ENCODE measurements at regions not wholly inside any gene's neighbourhood (a gene's known extent, or its start where the extent isn't known, plus 50 kb on each side); places are given as distances from the start of the nearest gene placed in this dataset.
"Not testable (repeated sequence)": the region's sequence is repeated elsewhere in the genome, so short reads cannot be mapped to it uniquely, and the experiment has no call there.

GRCh38 chr5:57002959-57003485, 51.1 kb upstream of the MIER3 start:
- Histone ChIP-seq H3K36me3 (no peaks in the 10 kb centered on the region), H3K27ac (no peak overlapping the region), H3K4me1 (no peaks in the 10 kb centered on the region), H3K4me3 (no peak overlapping the region), H3K9ac (no peak overlapping the region), H3K9me3 (no peaks in the 10 kb centered on the region), H4K20me1 (no peaks in the 10 kb centered on the region), H3K4me2 (no peak overlapping the region), H3K27me3 (no peaks in the 10 kb centered on the region)
- no peak for TF ChIP-seq Cebpa-rat (IDR thresholded peaks at IDR 0.05)

- H3K27ac ChIP-seq, H3K36me3 ChIP-seq, H3K9me3 ChIP-seq, H4K20me1 ChIP-seq, H3K4me1 ChIP-seq, H3K9ac ChIP-seq, H3K4me2 ChIP-seq, H3K27me3 ChIP-seq, H3K4me3 ChIP-seq: not testable (repeated sequence)
Measured at GRCh38 chr5:57003566-57003965, 51.6 kb upstream of the MIER3 start.

- H3K4me2 ChIP-seq, result no peak overlapping the region
Measured at GRCh38 chr5:57004800-57005199, 52.9 kb upstream of the MIER3 start.

GRCh38 chr5:57007344-57007743, 55.4 kb upstream of the MIER3 start:
- Histone ChIP-seq H3K9ac (no peak overlapping the region), H3K36me3 (no peaks in the 10 kb centered on the region), H3K4me2 (no peak overlapping the region), H3K27me3 (no peaks in the 10 kb centered on the region), H3K9me3 (no peaks in the 10 kb centered on the region), H4K20me1 (no peaks in the 10 kb centered on the region), H3K27ac (no peak overlapping the region), H3K4me3 (no peak overlapping the region), H3K4me1 (no peaks in the 10 kb centered on the region)
- no peak for TF ChIP-seq Cebpa-rat (IDR thresholded peaks at IDR 0.05)

More at GRCh38 chr5:57004800-57005199, 52.9 kb upstream of the MIER3 start:
- Histone ChIP-seq H3K27ac (no peak overlapping the region), H3K27me3 (no peaks in the 10 kb centered on the region), H3K36me3 (no peaks in the 10 kb centered on the region), H4K20me1 (no peaks in the 10 kb centered on the region), H3K4me1 (no peaks in the 10 kb centered on the region), H3K4me3 (no peak overlapping the region), H3K9me3 (no peaks in the 10 kb centered on the region), H3K9ac (no peak overlapping the region)
- no peak for TF ChIP-seq Cebpa-rat (IDR thresholded peaks at IDR 0.05)

GRCh38 chr5:57009811-57010210, 57.9 kb upstream of the MIER3 start:
- Histone ChIP-seq H3K4me3 (no peak overlapping the region), H3K36me3 (no peaks in the 10 kb centered on the region), H3K4me2 (no peak overlapping the region), H3K4me1 (no peaks in the 10 kb centered on the region), H4K20me1 (no peaks in the 10 kb centered on the region), H3K9me3 (no peaks in the 10 kb centered on the region), H3K9ac (no peak overlapping the region), H3K27ac (no peak overlapping the region), H3K27me3 (no peaks in the 10 kb centered on the region)
- no peak for TF ChIP-seq Cebpa-rat (IDR thresholded peaks at IDR 0.05)

GRCh38 chr5:57010786-57011185, 58.9 kb upstream of the MIER3 start:
- H3K4me1 ChIP-seq, result no peaks in the 10 kb centered on the region
- no peak overlapping the region for H3K9ac ChIP-seq
- TF ChIP-seq Cebpa-rat (IDR thresholded peaks at IDR 0.05), result no peak
- H3K27me3 ChIP-seq, result no peaks in the 10 kb centered on the region
- H3K9me3 ChIP-seq, result no peaks in the 10 kb centered on the region
- H3K36me3 ChIP-seq, result no peaks in the 10 kb centered on the region
- H3K4me2 ChIP-seq, result no peak overlapping the region
- no peak overlapping the region for H3K27ac ChIP-seq
- no peak overlapping the region for H3K4me3 ChIP-seq
- H4K20me1 ChIP-seq, result no peaks in the 10 kb centered on the region

GRCh38 chr5:57012511-57012910, 60.6 kb upstream of the MIER3 start:
- no peak overlapping the region for H3K27ac ChIP-seq
- TF ChIP-seq Cebpa-rat (IDR thresholded peaks at IDR 0.05), result no peak

GRCh38 chr5:57025961-57026360, 74.0 kb upstream of the MIER3 start:
- no peak for TF ChIP-seq Cebpa-rat (IDR thresholded peaks at IDR 0.05)
- H3K36me3 ChIP-seq, result no peaks in the 10 kb centered on the region
- H3K9me3 ChIP-seq, result peaks cover 12% of the 10 kb centered on the region
- no peaks in the 10 kb centered on the region for H3K27me3 ChIP-seq
- no peak overlapping the region for H3K4me3 ChIP-seq
- no peak overlapping the region for H3K4me2 ChIP-seq
- H4K20me1 ChIP-seq, result no peaks in the 10 kb centered on the region
- no peak overlapping the region for H3K27ac ChIP-seq
- peaks cover 16% of the 10 kb centered on the region for H3K4me1 ChIP-seq
- no peak overlapping the region for H3K9ac ChIP-seq

More at GRCh38 chr5:57012511-57012910, 60.6 kb upstream of the MIER3 start:
- Histone ChIP-seq H3K4me1 (no peaks in the 10 kb centered on the region), H4K20me1 (no peaks in the 10 kb centered on the region), H3K27me3 (no peaks in the 10 kb centered on the region), H3K9ac (no peak overlapping the region), H3K9me3 (no peaks in the 10 kb centered on the region), H3K36me3 (no peaks in the 10 kb centered on the region), H3K4me3 (no peak overlapping the region), H3K4me2 (no peak overlapping the region)

- Histone ChIP-seq H4K20me1 (no peaks in the 10 kb centered on the region), H3K4me2 (no peak overlapping the region), H3K27ac (no peak overlapping the region), H3K4me1 (peaks cover 28% of the 10 kb centered on the region), H3K36me3 (no peaks in the 10 kb centered on the region), H3K27me3 (no peaks in the 10 kb centered on the region), H3K9me3 (peaks cover 12% of the 10 kb centered on the region), H3K9ac (no peak overlapping the region), H3K4me3 (no peak overlapping the region)
- TF ChIP-seq Cebpa-rat (IDR thresholded peaks at IDR 0.05), result no peak
Measured at GRCh38 chr5:57028161-57028560, 76.2 kb upstream of the MIER3 start.

GRCh38 chr5:57032151-57032551, 80.2 kb upstream of the MIER3 start:
- no peaks in the 10 kb centered on the region for H4K20me1 ChIP-seq
- peaks cover 38% of the 10 kb centered on the region for H3K4me1 ChIP-seq
- peak overlapping the region; percentile 28; the same call in 1 of the 2 replicates for H3K4me2 ChIP-seq
- no peaks in the 10 kb centered on the region for H3K9me3 ChIP-seq
- TF ChIP-seq Cebpa-rat (IDR thresholded peaks at IDR 0.05), result no peak
- no peaks in the 10 kb centered on the region for H3K27me3 ChIP-seq
- no peak overlapping the region for H3K9ac ChIP-seq
- no peak overlapping the region for H3K27ac ChIP-seq
- H3K4me3 ChIP-seq, result no peak overlapping the region
- no peaks in the 10 kb centered on the region for H3K36me3 ChIP-seq

- TF ChIP-seq Cebpa-rat (IDR thresholded peaks at IDR 0.05), result no peak
- Histone ChIP-seq H3K9ac (no peak overlapping the region), H4K20me1 (no peaks in the 10 kb centered on the region), H3K9me3 (no peaks in the 10 kb centered on the region), H3K4me3 (no peak overlapping the region), H3K36me3 (no peaks in the 10 kb centered on the region), H3K27ac (no peak overlapping the region), H3K27me3 (no peaks in the 10 kb centered on the region), H3K4me1 (peaks cover 41% of the 10 kb centered on the region), H3K4me2 (no peak overlapping the region)
Measured at GRCh38 chr5:57033103-57033502, 81.2 kb upstream of the MIER3 start.
